IPS DF 19.7 (cell line): ENCODE measurements at regions not wholly inside any gene's neighbourhood (a gene's known extent, or its start where the extent isn't known, plus 50 kb on each side); places are given as distances from the start of the nearest gene placed in this dataset.

ENCODE experiments used
- DNase-seq: peaks from one replicate; pipeline ENCODE4 v3.0.0-alpha.2; 2013; ENCODE audit warnings: low read depth, low spot score

DNA sequence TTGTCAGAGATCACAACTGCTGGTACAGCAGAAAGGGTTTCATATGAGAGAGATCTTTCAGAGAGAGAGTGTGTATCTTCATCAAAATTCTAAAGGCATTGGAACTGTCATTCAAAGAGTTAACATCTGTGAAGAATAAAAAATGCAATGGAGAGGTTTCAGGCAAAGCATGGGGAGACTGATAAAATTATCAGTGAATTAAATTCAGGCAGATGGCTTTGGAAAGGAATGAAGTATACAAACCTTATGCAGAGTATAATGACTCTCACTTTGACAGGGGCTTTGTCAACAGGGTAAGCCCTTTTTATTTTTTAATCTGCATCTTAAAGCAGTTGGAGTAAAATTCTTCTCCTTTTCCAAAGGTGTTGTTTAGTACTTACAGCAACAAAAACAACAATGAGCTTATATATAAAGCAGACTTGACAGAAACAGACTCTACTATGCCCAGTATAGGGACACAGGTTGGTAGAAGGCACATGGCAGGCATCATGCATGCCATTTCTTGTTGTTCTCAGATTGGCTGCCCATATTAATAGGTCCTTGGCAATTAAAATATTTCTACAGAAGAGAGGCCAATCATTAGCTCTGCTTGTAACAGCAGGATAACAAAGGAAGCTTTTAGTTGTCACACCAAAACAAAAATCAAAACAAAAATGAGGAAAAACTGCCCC, 54.9 kb upstream of the NXPH1 start:
- DNase-seq: no peak

DNA sequence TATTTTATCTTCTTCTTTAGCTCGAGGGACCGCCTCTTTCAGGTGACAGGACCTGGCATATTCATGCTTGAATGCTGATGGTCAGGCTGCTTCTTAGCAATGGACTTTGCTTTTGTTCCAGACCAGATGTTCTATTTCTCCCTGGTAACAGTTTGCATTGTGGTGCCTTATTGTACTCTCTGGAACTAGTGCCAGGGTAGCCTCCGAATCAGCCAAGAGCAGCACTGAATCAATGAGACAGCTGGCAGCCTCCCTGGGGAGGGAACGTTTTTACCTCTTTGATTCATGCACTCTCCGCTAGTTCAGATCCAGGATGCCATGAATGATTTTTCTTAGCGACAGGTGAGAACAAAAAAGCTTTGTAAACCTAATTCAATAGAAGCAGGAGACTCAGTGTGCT, 54.1 kb upstream of the NXPH1 start:
- DNase-seq: no peak

- no peak for DNase-seq
Observed at GRCh38 chr7:8380130-8380529, 53.3 kb upstream of the NXPH1 start.

GRCh38 chr7:8382004-8382730, 51.2 kb upstream of the NXPH1 start:
- no peak for DNase-seq
